Skeletal muscle satellite cell (primary cell): ENCODE measurements at regions not wholly inside any gene's neighbourhood (a gene's known extent, or its start where the extent isn't known, plus 50 kb on each side); places are given as distances from the start of the nearest gene placed in this dataset.

Experiments
- H3K27me3 ChIP-seq: 2 replicates; pipeline ENCODE4 v1.7.0; 2013; ENCODE audit warnings: low read length; ENCODE audit not compliant: control insufficient read depth, insufficient read depth
- H3K36me3 ChIP-seq: 2 replicates; pipeline ENCODE4 v1.7.0; 2013; ENCODE audit warnings: mild to moderate bottlenecking, control low read depth, low read length; ENCODE audit not compliant: insufficient read depth
- H3K4me1 ChIP-seq: 2 replicates; pipeline ENCODE4 v1.7.0; 2013; ENCODE audit warnings: low read length; ENCODE audit not compliant: control insufficient read depth, insufficient read depth
- H3K4me2 ChIP-seq: 2 replicates; pipeline ENCODE4 v1.7.0; 2013; ENCODE audit warnings: mild to moderate bottlenecking, low read length
- H3K4me3 ChIP-seq: 2 replicates; pipeline ENCODE4 v1.7.0; 2013; ENCODE audit warnings: low read length
- H3K9ac ChIP-seq: 2 replicates; pipeline ENCODE4 v1.7.0; 2013; ENCODE audit warnings: mild to moderate bottlenecking, low read depth, low read length, moderate library complexity
- H3K9me3 ChIP-seq: replicated peaks from 2 replicates; pipeline ENCODE4 v1.7.0; 2013; ENCODE audit warnings: mild to moderate bottlenecking, control low read depth, low read length

DNA sequence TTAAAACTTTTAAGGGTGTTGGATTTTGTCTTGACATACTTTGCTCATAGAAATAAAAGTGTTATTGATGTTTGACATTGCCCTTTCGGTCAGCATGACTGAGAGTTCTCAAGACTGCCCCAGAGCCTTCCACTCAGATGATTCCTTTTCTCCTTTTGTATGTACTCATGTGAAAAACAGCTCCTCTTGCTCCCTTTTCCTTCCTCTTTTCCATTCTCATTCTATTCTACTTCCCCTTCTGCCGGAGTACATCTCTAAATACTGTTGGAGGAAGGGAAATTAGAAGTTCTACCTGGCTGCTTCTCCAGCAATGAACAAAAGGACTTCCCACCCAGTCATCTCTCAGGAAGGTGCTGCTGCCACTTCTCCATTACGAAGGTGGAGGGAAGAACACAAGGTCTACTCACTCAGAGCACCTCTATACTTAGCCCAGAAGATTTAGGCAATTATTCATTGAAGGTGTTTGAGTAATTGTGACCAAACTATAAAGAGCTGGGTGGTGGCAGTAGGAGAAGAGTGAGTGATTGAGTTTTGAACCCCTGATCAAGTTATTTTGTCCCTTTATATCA, 163.8 kb upstream of the MBNL1 start:
- no peak overlapping the region for H3K4me3 ChIP-seq
- no peaks in the 10 kb centered on the region for H3K27me3 ChIP-seq
- H3K36me3 ChIP-seq = no peaks in the 10 kb centered on the region
- no peak overlapping the region for H3K9ac ChIP-seq
- peaks cover 5% of the 10 kb centered on the region for H3K4me1 ChIP-seq
- H3K4me2 ChIP-seq = no peak overlapping the region
- no peaks in the 10 kb centered on the region for H3K9me3 ChIP-seq

GRCh38 chr3:152105446-152105845, 163.3 kb upstream of the MBNL1 start:
- Histone ChIP-seq H3K4me2 (no peak overlapping the region), H3K9ac (no peak overlapping the region), H3K4me3 (no peak overlapping the region), H3K27me3 (no peaks in the 10 kb centered on the region), H3K9me3 (no peaks in the 10 kb centered on the region), H3K4me1 (peaks cover 5% of the 10 kb centered on the region), H3K36me3 (no peaks in the 10 kb centered on the region)

GRCh38 chr3:152109038-152109437, 159.7 kb upstream of the MBNL1 start:
- Histone ChIP-seq H3K9ac (no peak overlapping the region), H3K4me3 (no peak overlapping the region), H3K4me1 (no peaks in the 10 kb centered on the region)

DNA sequence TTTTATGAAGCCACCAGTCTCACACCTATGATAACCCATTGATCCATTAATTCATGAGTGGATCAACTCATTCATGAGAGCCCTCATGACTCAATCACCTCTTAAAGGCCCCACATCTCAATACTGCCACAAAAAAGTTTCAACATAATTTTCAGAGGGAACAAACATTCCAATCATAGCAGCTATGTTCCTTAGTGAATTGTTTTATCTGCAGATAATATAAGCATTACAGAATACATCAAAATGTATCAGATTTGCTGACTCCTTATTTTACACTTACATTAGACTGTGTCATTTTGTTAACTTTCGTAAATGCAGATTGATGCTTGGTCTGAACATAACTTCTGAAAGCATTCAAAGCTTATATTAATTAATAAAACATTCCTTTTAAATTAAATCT, 155.3 kb upstream of the MBNL1 start:
- H3K27me3 ChIP-seq = no peaks in the 10 kb centered on the region
- H3K36me3 ChIP-seq = no peaks in the 10 kb centered on the region
- no peak overlapping the region for H3K4me2 ChIP-seq
- H3K9me3 ChIP-seq = no peaks in the 10 kb centered on the region
- H3K9ac ChIP-seq = no peak overlapping the region
- no peak overlapping the region for H3K4me3 ChIP-seq
- no peaks in the 10 kb centered on the region for H3K4me1 ChIP-seq

More at GRCh38 chr3:152109038-152109437, 159.7 kb upstream of the MBNL1 start:
- Histone ChIP-seq H3K27me3 (no peaks in the 10 kb centered on the region), H3K9me3 (no peaks in the 10 kb centered on the region), H3K36me3 (no peaks in the 10 kb centered on the region), H3K4me2 (no peak overlapping the region)

GRCh38 chr3:152113992-152114651, 154.6 kb upstream of the MBNL1 start:
- no peaks in the 10 kb centered on the region for H3K36me3 ChIP-seq
- no peaks in the 10 kb centered on the region for H3K27me3 ChIP-seq
- no peak overlapping the region for H3K4me3 ChIP-seq
- H3K4me1 ChIP-seq = no peaks in the 10 kb centered on the region
- no peak overlapping the region for H3K9ac ChIP-seq
- no peak overlapping the region for H3K4me2 ChIP-seq
- H3K9me3 ChIP-seq = no peaks in the 10 kb centered on the region

GRCh38 chr3:152120601-152121269, 148.0 kb upstream of the MBNL1 start:
- no peaks in the 10 kb centered on the region for H3K27me3 ChIP-seq
- no peak overlapping the region for H3K4me3 ChIP-seq
- H3K9ac ChIP-seq = peak overlapping the region; percentile 6
- no peaks in the 10 kb centered on the region for H3K9me3 ChIP-seq
- peak overlapping the region; percentile 49 for H3K4me2 ChIP-seq
- peaks cover 36% of the 10 kb centered on the region for H3K4me1 ChIP-seq
- no peaks in the 10 kb centered on the region for H3K36me3 ChIP-seq

GRCh38 chr3:152121270-152121636, 147.5 kb upstream of the MBNL1 start:
- Histone ChIP-seq H3K4me2 (peak overlapping the region; percentile 49), H3K27me3 (no peaks in the 10 kb centered on the region), H3K9me3 (no peaks in the 10 kb centered on the region), H3K4me3 (no peak overlapping the region), H3K4me1 (peaks cover 42% of the 10 kb centered on the region), H3K36me3 (no peaks in the 10 kb centered on the region), H3K9ac (peak overlapping the region; percentile 45)

DNA sequence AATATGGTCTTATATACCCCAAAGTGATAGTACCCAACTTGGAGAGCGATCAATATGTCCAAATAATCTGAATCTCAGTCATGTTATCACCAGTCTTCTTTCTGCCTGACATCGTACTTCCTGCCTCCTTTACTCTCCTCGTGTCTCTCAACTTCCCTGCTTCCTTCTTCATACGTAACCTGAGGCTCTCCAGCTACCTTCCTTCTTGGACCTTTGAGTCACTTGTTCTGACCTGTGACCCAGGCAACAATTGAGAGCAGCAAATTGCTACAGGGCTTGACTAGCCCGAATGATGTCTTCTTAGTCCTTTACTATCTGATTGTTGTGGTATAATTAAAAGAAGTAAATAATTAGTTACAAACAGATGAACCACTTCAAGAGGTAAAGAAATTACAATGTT, 145.9 kb upstream of the MBNL1 start:
- Histone ChIP-seq H3K27me3 (no peaks in the 10 kb centered on the region), H3K4me1 (peaks cover 45% of the 10 kb centered on the region), H3K4me2 (no peak overlapping the region)

DNA sequence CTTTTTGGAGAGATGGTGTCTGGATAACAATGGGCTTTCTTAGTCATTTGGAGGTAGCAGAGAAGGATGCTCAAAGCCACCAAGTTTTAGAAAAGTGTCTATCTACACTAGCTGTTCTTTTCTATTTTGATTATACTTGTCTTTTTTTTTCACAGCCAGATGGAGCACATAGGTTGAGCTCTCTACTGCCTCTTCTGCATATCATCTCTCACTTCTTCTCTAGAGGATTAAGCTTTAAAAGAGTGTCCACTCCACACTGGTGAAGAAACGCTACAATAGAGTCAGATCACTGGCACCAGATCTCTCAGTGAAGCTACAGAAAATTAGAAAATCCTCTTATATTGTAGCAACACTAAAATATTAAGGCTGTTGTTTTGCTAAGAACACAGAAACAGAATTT, 145.3 kb upstream of the MBNL1 start:
- Histone ChIP-seq H3K4me3 (no peak overlapping the region), H3K9me3 (no peaks in the 10 kb centered on the region), H3K4me1 (peaks cover 45% of the 10 kb centered on the region), H3K4me2 (no peak overlapping the region), H3K27me3 (no peaks in the 10 kb centered on the region), H3K9ac (no peak overlapping the region), H3K36me3 (no peaks in the 10 kb centered on the region)

More for the DNA sequence above, 145.9 kb upstream of the MBNL1 start:
- H3K4me3 ChIP-seq = no peak overlapping the region
- no peak overlapping the region for H3K9ac ChIP-seq
- H3K9me3 ChIP-seq = no peaks in the 10 kb centered on the region
- H3K36me3 ChIP-seq = no peaks in the 10 kb centered on the region

DNA sequence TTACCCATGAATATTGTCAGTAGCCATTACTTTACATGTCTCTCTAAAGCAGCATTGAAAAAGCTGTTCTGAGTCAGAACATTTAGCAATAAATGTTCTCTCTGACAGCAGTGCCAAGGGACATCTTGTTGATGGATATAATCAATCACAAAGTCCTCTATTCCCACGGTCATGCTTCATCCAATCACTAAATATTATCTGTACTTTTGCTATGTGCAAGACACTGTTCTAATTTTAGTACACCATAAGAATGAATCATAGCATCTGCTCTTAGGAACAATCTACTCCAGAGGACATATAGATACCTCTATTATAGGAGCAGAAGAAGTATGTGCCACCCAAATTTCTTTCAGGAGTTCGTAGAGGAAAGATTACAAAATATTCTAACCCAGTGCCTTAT, 142.5 kb upstream of the MBNL1 start:
- Histone ChIP-seq H3K27me3 (no peaks in the 10 kb centered on the region), H3K9ac (no peak overlapping the region), H3K9me3 (no peaks in the 10 kb centered on the region), H3K36me3 (no peaks in the 10 kb centered on the region), H3K4me2 (no peak overlapping the region), H3K4me1 (peaks cover 30% of the 10 kb centered on the region), H3K4me3 (no peak overlapping the region)

DNA sequence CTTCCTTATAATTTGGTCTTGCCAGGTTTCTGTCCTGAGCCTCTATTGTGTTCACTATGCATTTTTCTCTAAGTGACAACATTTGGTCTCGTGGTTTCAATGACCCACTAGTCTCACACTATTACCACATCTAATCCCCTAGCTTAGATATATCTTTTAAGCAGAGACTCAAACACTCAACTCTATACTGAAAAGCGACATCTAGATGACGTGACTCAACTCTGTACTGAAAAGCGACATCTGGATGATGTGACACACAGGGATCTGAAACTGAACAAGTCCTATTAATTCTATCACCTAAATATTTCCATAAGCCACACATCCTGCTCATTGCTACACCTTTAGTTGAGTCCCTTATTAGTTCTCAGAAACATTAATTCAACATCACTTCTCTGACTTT, 141.7 kb upstream of the MBNL1 start:
- peaks cover 23% of the 10 kb centered on the region for H3K4me1 ChIP-seq
- no peak overlapping the region for H3K4me2 ChIP-seq

DNA sequence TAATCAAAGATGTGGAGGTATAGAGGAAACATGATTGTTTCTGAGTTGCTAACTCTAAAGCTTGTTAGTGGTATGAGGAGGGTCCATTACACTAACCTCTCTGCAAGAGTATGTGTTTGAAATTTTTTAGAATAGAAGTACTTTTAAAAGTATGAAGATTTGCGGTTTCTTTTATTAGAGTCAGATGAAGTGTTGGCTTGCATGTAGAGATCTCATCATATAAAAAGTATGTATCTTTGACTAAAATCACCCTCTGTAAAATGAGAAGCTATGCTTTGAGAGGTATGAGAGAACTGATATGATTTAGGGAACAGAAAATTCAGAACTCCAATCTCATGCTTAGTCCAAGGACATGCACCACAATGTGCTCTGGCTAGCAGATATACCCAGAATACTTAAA, 140.4 kb upstream of the MBNL1 start:
- Histone ChIP-seq H3K4me1 (peaks cover 12% of the 10 kb centered on the region), H3K9me3 (no peaks in the 10 kb centered on the region), H3K36me3 (no peaks in the 10 kb centered on the region), H3K9ac (no peak overlapping the region), H3K4me2 (no peak overlapping the region), H3K27me3 (no peaks in the 10 kb centered on the region), H3K4me3 (no peak overlapping the region)

More for the DNA sequence above, 141.7 kb upstream of the MBNL1 start:
- H3K36me3 ChIP-seq = no peaks in the 10 kb centered on the region
- no peaks in the 10 kb centered on the region for H3K27me3 ChIP-seq
- H3K9ac ChIP-seq = no peak overlapping the region
- H3K9me3 ChIP-seq = no peaks in the 10 kb centered on the region
- H3K4me3 ChIP-seq = no peak overlapping the region
